Heart left ventricle (tissue), 13 donors: ENCODE measurements at regions not wholly inside any gene's neighbourhood (a gene's known extent, or its start where the extent isn't known, plus 50 kb on each side); places are given as distances from the start of the nearest gene placed in this dataset.

ENCODE experiments used
- CTCF ChIP-seq, 12 donors: fragments of 200-600 bp; sonication (generic) in 4 of 12; IDR thresholded peaks; one replicate each; pipeline versions ENCODE4 v1.5.0 to v1.8.0; 2018 to 2022; ENCODE audit warnings: antibody characterized with exemption in 12 of 12, mild to moderate bottlenecking in 5 of 12
- POLR2A ChIP-seq, 2 donors: fragments of 450-650 bp; IDR thresholded peaks; one replicate each; pipeline ENCODE4 v1.6.1; 2017; ENCODE audit warnings: antibody characterized with exemption in 2 of 2, mild to moderate bottlenecking in 2 of 2, moderate library complexity in 2 of 2
- donor health status: ischemic (EF 13 %, LVEDD 7.1; RV severe dilation, severe dysfunction).
- donor health status: DM: no; HTN: yes; CAD: no.
- donor health status: DM: no; HTN: no; CAD: no.
- donor health status: ischemic (EF 25% LVEDD 6.9; RV normal size, moderate dysfunction).
- donor health status: ischemic (EF 25% LVEDD 5.7; RV mildly dilated, moderate dysfunction).
- donor health status: ischemic (EF 35%, LVEDD 5.7; RV mildly dilated, moderate dysfunction).
- donor health status: nonischemic (EF 11% LVEDD 7.7; RV severe dilation, severe dysfunction).
- donor health status: DM: yes; HTN: yes; CAD: no.
- donor health status: PGD.
- donor health status: ischemic (EF 29% LVEDD 5.4; RV normal size, mild dysfunction).
- donor health status: nonischemic (EF 23%, LVEDD 6.1; RV moderate dilation, normal function).

GRCh38 chr2:65744477-65745200, 312.2 kb upstream of the SPRED2 start:
- TF ChIP-seq CTCF (IDR thresholded peaks at IDR 0.05) (no peak), POLR2A (IDR thresholded peaks at IDR 0.05) (no peak)
